Uterus (tissue), 3 donors: ENCODE measurements at regions not wholly inside any gene's neighbourhood (a gene's known extent, or its start where the extent isn't known, plus 50 kb on each side); places are given as distances from the start of the nearest gene placed in this dataset.

Source experiments
- DNase-seq, 2 donors: peaks; one replicate each; pipeline ENCODE4 v3.0.0-alpha.2; 2019 to 2020
- H3K27ac ChIP-seq, 2 donors: fragments of 200-600 bp; sonication (generic); 1 replicate in 1 of 2; 2 replicates in 1 of 2; pipeline ENCODE4 v1.5.1; 2016 to 2018
- H3K27me3 ChIP-seq, 2 donors: fragments of 200-600 bp; sonication (generic); one replicate each; pipeline ENCODE4 v1.5.1; 2018 to 2019; ENCODE audit warnings: control low read depth in 1 of 2
- H3K36me3 ChIP-seq, 2 donors: fragments of 200-600 bp; sonication (generic); one replicate each; pipeline ENCODE4 v1.5.1; 2019; ENCODE audit warnings: control low read depth in 1 of 2
- H3K4me1 ChIP-seq, 2 donors: fragments of 200-600 bp; sonication (generic); one replicate each; pipeline ENCODE4 v1.5.1; 2018 to 2019; ENCODE audit warnings: control low read depth in 1 of 2
- H3K4me3 ChIP-seq, 2 donors: fragments of 200-600 bp; sonication (generic); 1 replicate in 1 of 2; 2 replicates in 1 of 2; pipeline ENCODE4 v1.5.1; 2018 to 2019; ENCODE audit warnings: mild to moderate bottlenecking in 1 of 2
- H3K9me3 ChIP-seq, 2 donors: fragments of 200-600 bp; sonication (generic); one replicate each; pipeline ENCODE4 v1.5.1; 2019; ENCODE audit warnings: control low read depth in 1 of 2
- CTCF ChIP-seq, 4 experiments: fragments of 200-600 bp in 2 of 4; fragments of 450-650 bp in 2 of 4; sonication (generic) in 2 of 4; IDR thresholded peaks; one replicate each; pipeline ENCODE4 v1.5.1; 2016 to 2019; ENCODE audit warnings: antibody characterized with exemption in 4 of 4, mild to moderate bottlenecking in 2 of 4, moderate library complexity in 1 of 4
- POLR2A ChIP-seq, 2 donors: fragments of 450-650 bp; IDR thresholded peaks; one replicate each; pipeline ENCODE4 v1.6.1; 2016; ENCODE audit warnings: antibody characterized with exemption in 2 of 2, mild to moderate bottlenecking in 1 of 2, moderate library complexity in 1 of 2
- intact Hi-C: fragments of 100-400 bp; cut with DNase I; formaldehyde crosslinking; loops from one replicate; pipeline ENCODE4 v1.15.1; 2023; ENCODE audit warnings: low total_unique reads
- donor health status: DM: yes; HTN: yes; CAD: no.

GRCh38 chr14:80325688-80326087 lies 114.4 kb upstream of the DIO2 start:
- H3K36me3 ChIP-seq, result no peaks in the 10 kb centered on the region
- no peak overlapping the region for H3K27ac ChIP-seq
- H3K4me3 ChIP-seq, result no peak overlapping the region
- no peak for TF ChIP-seq POLR2A (IDR thresholded peaks at IDR 0.05)
- no peak for TF ChIP-seq CTCF (IDR thresholded peaks at IDR 0.05)
- no peaks in the 10 kb centered on the region for H3K9me3 ChIP-seq
- no peaks in the 10 kb centered on the region for H3K4me1 ChIP-seq
- intact Hi-C loops, result no loop called here
- H3K27me3 ChIP-seq, result no peaks in the 10 kb centered on the region
- DNase-seq, result no peak

- DNase-seq, result no peak
- Histone ChIP-seq H3K27me3 (no peaks in the 10 kb centered on the region), H3K27ac (no peak overlapping the region), H3K9me3 (no peaks in the 10 kb centered on the region), H3K4me1 (no peaks in the 10 kb centered on the region), H3K4me3 (no peak overlapping the region), H3K36me3 (no peaks in the 10 kb centered on the region)
- no peak for TF ChIP-seq POLR2A (IDR thresholded peaks at IDR 0.05)
- no peak for TF ChIP-seq CTCF (IDR thresholded peaks at IDR 0.05)
- intact Hi-C loops, result no loop called here
Observed at GRCh38 chr14:80325112-80325511, 113.8 kb upstream of the DIO2 start.

GRCh38 chr14:80324649-80325048 lies 113.3 kb upstream of the DIO2 start:
- no peak overlapping the region for H3K27ac ChIP-seq
- intact Hi-C loops, result no loop called here
- H3K36me3 ChIP-seq, result no peaks in the 10 kb centered on the region
- H3K9me3 ChIP-seq, result no peaks in the 10 kb centered on the region
- DNase-seq, result no peak
- TF ChIP-seq POLR2A (IDR thresholded peaks at IDR 0.05) (no peak), CTCF (IDR thresholded peaks at IDR 0.05) (no peak)
- no peak overlapping the region for H3K4me3 ChIP-seq
- no peaks in the 10 kb centered on the region for H3K27me3 ChIP-seq
- H3K4me1 ChIP-seq, result no peaks in the 10 kb centered on the region

GRCh38 chr14:80323038-80323665 lies 111.8 kb upstream of the DIO2 start:
- Histone ChIP-seq H3K36me3 (no peaks in the 10 kb centered on the region), H3K4me1 (no peaks in the 10 kb centered on the region), H3K4me3 (no peak overlapping the region), H3K27me3 (no peaks in the 10 kb centered on the region), H3K9me3 (no peaks in the 10 kb centered on the region), H3K27ac (no peak overlapping the region)
- TF ChIP-seq CTCF (IDR thresholded peaks at IDR 0.05) (no peak), POLR2A (IDR thresholded peaks at IDR 0.05) (no peak)
- no peak for DNase-seq
- intact Hi-C loops, result no loop called here

GRCh38 chr14:80316441-80316840 lies 105.1 kb upstream of the DIO2 start:
- no peak overlapping the region for H3K4me3 ChIP-seq
- intact Hi-C loops, result no loop called here
- H3K4me1 ChIP-seq, result no peaks in the 10 kb centered on the region
- no peak for DNase-seq
- no peak overlapping the region for H3K27ac ChIP-seq
- H3K27me3 ChIP-seq, result no peaks in the 10 kb centered on the region
- H3K9me3 ChIP-seq, result no peaks in the 10 kb centered on the region
- no peak for TF ChIP-seq CTCF (IDR thresholded peaks at IDR 0.05)
- no peak for TF ChIP-seq POLR2A (IDR thresholded peaks at IDR 0.05)
- no peaks in the 10 kb centered on the region for H3K36me3 ChIP-seq
